ENCODE measurements at regions not wholly inside any gene's neighbourhood (a gene's known extent, or its start where the extent isn't known, plus 50 kb on each side); places are given as distances from the start of the nearest gene placed in this dataset.

GRCh38 chr3:102084006-102084405, 234.7 kb downstream of the NFKBIZ start:
- Histone ChIP-seq H3K4me1 (ENCODE audit: control insufficient read depth in 1 of 2, insufficient read depth in 2 of 2, low read length in 2 of 2) (no peaks in the 10 kb centered on the region), H3K4me2 (ENCODE audit: low read length) (no peak overlapping the region), H3K9ac (ENCODE audit: low read length) (no peak overlapping the region), H3K36me3 (ENCODE audit: control insufficient read depth in 1 of 2, insufficient read depth in 2 of 2, low read length in 2 of 2) (no peaks in the 10 kb centered on the region), H3K9me3 (ENCODE audit: control insufficient read depth in 1 of 2, insufficient read depth in 1 of 2, low read depth in 1 of 2, low read length in 2 of 2) (no peaks in the 10 kb centered on the region), H4K20me1 (ENCODE audit: insufficient read depth) (no peaks in the 10 kb centered on the region), H3K27ac (ENCODE audit: low read depth, low read length) (no peak overlapping the region), H3K9me2 (ENCODE audit: insufficient read depth) (no peaks in the 10 kb centered on the region), H2AFZ (ENCODE audit: low read depth, low read length, poor library complexity, severe bottlenecking) (no peak overlapping the region), H3K4me3 (replicated peaks in 1 of 2; ENCODE audit: low read depth in 1 of 2, low read length in 2 of 2) (no peak overlapping the region), H3K79me2 (ENCODE audit: insufficient read depth, low read length) (no peaks in the 10 kb centered on the region), H3K27me3 (ENCODE audit: insufficient read depth, low read length) (no peaks in the 10 kb centered on the region)
- no peak for TF ChIP-seq RAD21 (IDR thresholded peaks at IDR 0.05; ENCODE audit: low read depth)
- TF ChIP-seq ELF1 (IDR thresholded peaks at IDR 0.05; ENCODE audit: borderline replicate concordance, low read depth) = no peak
- no peak for TF ChIP-seq SRF (IDR thresholded peaks at IDR 0.05; ENCODE audit: low read depth)
- TF ChIP-seq ZBTB33 (IDR thresholded peaks at IDR 0.05; ENCODE audit: extremely low read depth, insufficient replicate concordance, low read length) = no peak
- TF ChIP-seq ZFX (IDR thresholded peaks at IDR 0.05) = no peak
- TF ChIP-seq CBX3 (IDR thresholded peaks at IDR 0.05; ENCODE audit: low read depth) = no peak
- TF ChIP-seq EZH2phosphoT487 (IDR thresholded peaks at IDR 0.05; ENCODE audit: borderline replicate concordance) = no peak
- TF ChIP-seq YY1 (IDR thresholded peaks at IDR 0.05; ENCODE audit: extremely low read depth, insufficient replicate concordance, low read depth, low read length) = no peak
- TF ChIP-seq TCF7L2 (IDR thresholded peaks at IDR 0.05; ENCODE audit: borderline replicate concordance, extremely low read depth, insufficient read depth, insufficient read length) = no peak
- TF ChIP-seq EZH2 (IDR thresholded peaks at IDR 0.05) = no peak
- TF ChIP-seq POLR2AphosphoS5 (IDR thresholded peaks at IDR 0.05; ENCODE audit: low read depth, low read length) = no peak
- TF ChIP-seq CEBPB (IDR thresholded peaks at IDR 0.05; ENCODE audit: low read depth) = no peak
- TF ChIP-seq ZNF274 (IDR thresholded peaks at IDR 0.05; ENCODE audit: low read depth, low read length) = no peak
- no peak for TF ChIP-seq FOSL1 (IDR thresholded peaks at IDR 0.05; ENCODE audit: low read depth)
- TF ChIP-seq SP1 (IDR thresholded peaks at IDR 0.05; ENCODE audit: low read depth) = no peak
- no peak for TF ChIP-seq CTCF (IDR thresholded peaks at IDR 0.05 in 2 of 3, conservative IDR thresholded peaks at IDR 0.05 in 1 of 3; ENCODE audit: borderline replicate concordance in 1 of 3, insufficient read depth in 1 of 3, low read depth in 2 of 3, low read length in 2 of 3)
- no TSS peak for BruUV-seq (replicated peaks)
- ATAC-seq (no peak), DNase-seq (ENCODE audit: low read depth, low spot score) (no peak)
- POLR2A ChIA-PET = no interaction called here
- CTCF ChIA-PET = no interaction called here
- intact Hi-C loops (cut with micrococcal nuclease) = no loop called here
- RAD21 ChIA-PET (ENCODE audit: low non-redundant PET in 1 of 2, low total read pairs in 2 of 2, uncharacterized antibody in 2 of 2, unreplicated experiment in 2 of 2) = no interaction called here

Data from HCT116 (cell line).